GM23338 (cell line): ENCODE measurements at regions not wholly inside any gene's neighbourhood (a gene's known extent, or its start where the extent isn't known, plus 50 kb on each side); places are given as distances from the start of the nearest gene placed in this dataset.

Experiments used
- CREB1 ChIP-seq: fragments of 250-450 bp; sonication (Bioruptor Pico); IDR thresholded peaks from 2 replicates; pipeline ENCODE4 v1.5.0; 2020; ENCODE audit warnings: low read depth, mild to moderate bottlenecking, moderate library complexity
- CTCF ChIP-seq, 2 experiments: fragments of 200-600 bp in 1 of 2; sonication (generic) in 1 of 2; conservative IDR thresholded peaks; 2 replicates each; pipeline versions ENCODE4 v1.5.1 to v1.6.1; 2016 to 2017; ENCODE audit warnings: antibody characterized with exemption in 2 of 2, low read depth in 2 of 2, mild to moderate bottlenecking in 2 of 2, moderate library complexity in 1 of 2
- ETS1 ChIP-seq: IDR thresholded peaks from 2 replicates; pipeline ENCODE4 v1.6.1; 2016; ENCODE audit warnings: antibody characterized with exemption
- EZH2 ChIP-seq: fragments of 200-600 bp; sonication (generic); IDR thresholded peaks from one replicate; pipeline ENCODE4 v1.8.0; 2017; ENCODE audit warnings: antibody characterized with exemption, mild to moderate bottlenecking, low read depth; ENCODE audit not compliant: unreplicated experiment
- EZH2phosphoT487 ChIP-seq: fragments of 200-600 bp; sonication (generic); IDR thresholded peaks from one replicate; pipeline ENCODE4 v1.8.1; 2018; ENCODE audit warnings: antibody characterized with exemption; ENCODE audit not compliant: unreplicated experiment
- JUNB ChIP-seq: IDR thresholded peaks from one replicate; pipeline ENCODE4 v1.6.1; 2016; ENCODE audit warnings: antibody characterized with exemption; ENCODE audit not compliant: unreplicated experiment
- NANOG ChIP-seq: IDR thresholded peaks from 2 replicates; pipeline ENCODE4 v1.6.1; 2016; ENCODE audit warnings: antibody characterized with exemption, borderline replicate concordance
- POLR2AphosphoS5 ChIP-seq: IDR thresholded peaks from 2 replicates; pipeline ENCODE4 v1.6.1; 2016; ENCODE audit warnings: antibody characterized with exemption, low read depth
- REST ChIP-seq: IDR thresholded peaks from one replicate; pipeline ENCODE4 v1.6.1; 2018; ENCODE audit warnings: antibody characterized with exemption; ENCODE audit not compliant: unreplicated experiment
- STAT1 ChIP-seq: IDR thresholded peaks from one replicate; pipeline ENCODE4 v1.6.1; 2016; ENCODE audit warnings: antibody characterized with exemption; ENCODE audit not compliant: unreplicated experiment
- ZNF331 ChIP-seq: fragments of 250-450 bp; sonication (Bioruptor Pico); IDR thresholded peaks from 2 replicates; pipeline ENCODE4 v1.5.0; 2020; ENCODE audit warnings: low read depth, mild to moderate bottlenecking, moderate library complexity
- TF ChIP-seq, protein P1 (sequence below): fragments of 250-450 bp; sonication (Bioruptor Pico); IDR thresholded peaks from 2 replicates; pipeline ENCODE4 v1.5.0; 2020; ENCODE audit warnings: mild to moderate bottlenecking, moderate library complexity

DNA sequence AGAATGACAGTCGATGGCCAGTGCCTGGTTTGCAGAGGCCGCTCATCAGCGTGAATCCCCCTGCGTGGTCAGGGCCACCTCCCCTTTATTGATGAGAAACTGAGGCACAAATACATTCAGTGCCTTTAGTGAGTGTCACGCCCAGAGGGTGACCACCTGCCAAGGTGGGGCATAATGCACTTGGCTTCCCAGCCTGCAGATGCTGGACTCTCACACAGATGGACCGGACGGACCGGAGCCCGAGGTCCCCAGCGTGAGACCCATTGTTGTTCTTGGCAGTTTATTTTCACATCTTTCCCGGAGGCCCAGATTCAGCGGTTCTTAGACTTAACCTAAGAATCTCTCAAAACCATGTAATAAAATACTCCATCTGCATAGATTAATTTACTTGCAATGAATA, 74.4 kb downstream of the YTHDF1 start:
- TF ChIP-seq CTCF (conservative IDR thresholded peaks at IDR 0.05; ENCODE audit: low read depth in 2 of 2) (no peak), EZH2phosphoT487 (no peak), REST (no peak), POLR2AphosphoS5 (no peak), EZH2 (no peak), ETS1 (no peak), STAT1 (no peak), NANOG (no peak), CREB1 (CRISPR knock-in tag) (no peak), JUNB (no peak), ZNF331 (CRISPR knock-in tag) (no peak)
- TF ChIP-seq, protein P1, sequence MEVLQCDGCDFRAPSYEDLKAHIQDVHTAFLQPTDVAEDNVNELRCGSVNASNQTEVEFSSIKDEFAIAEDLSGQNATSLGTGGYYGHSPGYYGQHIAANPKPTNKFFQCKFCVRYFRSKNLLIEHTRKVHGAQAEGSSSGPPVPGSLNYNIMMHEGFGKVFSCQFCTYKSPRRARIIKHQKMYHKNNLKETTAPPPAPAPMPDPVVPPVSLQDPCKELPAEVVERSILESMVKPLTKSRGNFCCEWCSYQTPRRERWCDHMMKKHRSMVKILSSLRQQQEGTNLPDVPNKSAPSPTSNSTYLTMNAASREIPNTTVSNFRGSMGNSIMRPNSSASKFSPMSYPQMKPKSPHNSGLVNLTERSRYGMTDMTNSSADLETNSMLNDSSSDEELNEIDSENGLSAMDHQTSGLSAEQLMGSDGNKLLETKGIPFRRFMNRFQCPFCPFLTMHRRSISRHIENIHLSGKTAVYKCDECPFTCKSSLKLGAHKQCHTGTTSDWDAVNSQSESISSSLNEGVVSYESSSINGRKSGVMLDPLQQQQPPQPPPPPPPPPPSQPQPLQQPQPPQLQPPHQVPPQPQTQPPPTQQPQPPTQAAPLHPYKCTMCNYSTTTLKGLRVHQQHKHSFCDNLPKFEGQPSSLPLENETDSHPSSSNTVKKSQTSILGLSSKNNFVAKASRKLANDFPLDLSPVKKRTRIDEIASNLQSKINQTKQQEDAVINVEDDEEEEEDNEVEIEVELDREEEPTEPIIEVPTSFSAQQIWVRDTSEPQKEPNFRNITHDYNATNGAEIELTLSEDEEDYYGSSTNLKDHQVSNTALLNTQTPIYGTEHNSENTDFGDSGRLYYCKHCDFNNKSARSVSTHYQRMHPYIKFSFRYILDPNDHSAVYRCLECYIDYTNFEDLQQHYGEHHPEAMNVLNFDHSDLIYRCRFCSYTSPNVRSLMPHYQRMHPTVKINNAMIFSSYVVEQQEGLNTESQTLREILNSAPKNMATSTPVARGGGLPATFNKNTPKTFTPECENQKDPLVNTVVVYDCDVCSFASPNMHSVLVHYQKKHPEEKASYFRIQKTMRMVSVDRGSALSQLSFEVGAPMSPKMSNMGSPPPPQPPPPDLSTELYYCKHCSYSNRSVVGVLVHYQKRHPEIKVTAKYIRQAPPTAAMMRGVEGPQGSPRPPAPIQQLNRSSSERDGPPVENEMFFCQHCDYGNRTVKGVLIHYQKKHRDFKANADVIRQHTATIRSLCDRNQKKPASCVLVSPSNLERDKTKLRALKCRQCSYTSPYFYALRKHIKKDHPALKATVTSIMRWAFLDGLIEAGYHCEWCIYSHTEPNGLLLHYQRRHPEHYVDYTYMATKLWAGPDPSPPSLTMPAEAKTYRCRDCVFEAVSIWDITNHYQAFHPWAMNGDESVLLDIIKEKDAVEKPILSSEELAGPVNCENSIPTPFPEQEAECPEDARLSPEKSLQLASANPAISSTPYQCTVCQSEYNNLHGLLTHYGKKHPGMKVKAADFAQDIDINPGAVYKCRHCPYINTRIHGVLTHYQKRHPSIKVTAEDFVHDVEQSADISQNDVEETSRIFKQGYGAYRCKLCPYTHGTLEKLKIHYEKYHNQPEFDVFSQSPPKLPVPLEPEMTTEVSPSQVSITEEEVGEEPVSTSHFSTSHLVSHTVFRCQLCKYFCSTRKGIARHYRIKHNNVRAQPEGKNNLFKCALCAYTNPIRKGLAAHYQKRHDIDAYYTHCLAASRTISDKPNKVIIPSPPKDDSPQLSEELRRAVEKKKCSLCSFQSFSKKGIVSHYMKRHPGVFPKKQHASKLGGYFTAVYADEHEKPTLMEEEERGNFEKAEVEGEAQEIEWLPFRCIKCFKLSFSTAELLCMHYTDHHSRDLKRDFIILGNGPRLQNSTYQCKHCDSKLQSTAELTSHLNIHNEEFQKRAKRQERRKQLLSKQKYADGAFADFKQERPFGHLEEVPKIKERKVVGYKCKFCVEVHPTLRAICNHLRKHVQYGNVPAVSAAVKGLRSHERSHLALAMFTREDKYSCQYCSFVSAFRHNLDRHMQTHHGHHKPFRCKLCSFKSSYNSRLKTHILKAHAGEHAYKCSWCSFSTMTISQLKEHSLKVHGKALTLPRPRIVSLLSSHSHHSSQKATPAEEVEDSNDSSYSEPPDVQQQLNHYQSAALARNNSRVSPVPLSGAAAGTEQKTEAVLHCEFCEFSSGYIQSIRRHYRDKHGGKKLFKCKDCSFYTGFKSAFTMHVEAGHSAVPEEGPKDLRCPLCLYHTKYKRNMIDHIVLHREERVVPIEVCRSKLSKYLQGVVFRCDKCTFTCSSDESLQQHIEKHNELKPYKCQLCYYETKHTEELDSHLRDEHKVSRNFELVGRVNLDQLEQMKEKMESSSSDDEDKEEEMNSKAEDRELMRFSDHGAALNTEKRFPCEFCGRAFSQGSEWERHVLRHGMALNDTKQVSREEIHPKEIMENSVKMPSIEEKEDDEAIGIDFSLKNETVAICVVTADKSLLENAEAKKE (CRISPR knock-in tag) = no peak
